CD4-positive, alpha-beta T cell (primary cell): ENCODE measurements at regions not wholly inside any gene's neighbourhood (a gene's known extent, or its start where the extent isn't known, plus 50 kb on each side); places are given as distances from the start of the nearest gene placed in this dataset.

Experiments used
- ATAC-seq: fragments of 200-7000 bp; cut with Tn5 transposase; one replicate; pipeline ENCODE4 v1.10.0; 2022; ENCODE audit warnings: mild to moderate bottlenecking; ENCODE audit not compliant: poor library complexity
- CTCF ChIA-PET: fragments of 350-600 bp; sonication (Branson Sonifier 250); formaldehyde crosslinking; loops from one replicate; lab custom pipeline; 2021; ENCODE audit warnings: antibody characterized with exemption, inconsistent platforms; lab: Charles Lee
- POLR2A ChIA-PET: fragments of 350-600 bp; sonication (Branson Sonifier 250); formaldehyde crosslinking; loops from one replicate; lab custom pipeline; 2021; ENCODE audit warnings: antibody characterized with exemption, inconsistent platforms; lab: Charles Lee
- DNase-seq, 14 experiments: peaks; one replicate each; pipeline ENCODE4 v3.0.0-alpha.2; 2013 to 2020; ENCODE audit warnings: mixed read lengths in 2 of 14
- H3K27ac ChIP-seq, 2 donors: one replicate each; pipeline versions ENCODE4 v1.5.1 to v1.7.0; 2013; ENCODE audit warnings: low read length in 2 of 2, low read depth in 1 of 2, mild to moderate bottlenecking in 1 of 2
- H3K27me3 ChIP-seq, 2 experiments: 1 replicate in 1 of 2; 2 replicates in 1 of 2; pipeline versions ENCODE4 v1.6.1 to v1.7.0; 2013; ENCODE audit warnings: low read length in 2 of 2, control low read depth in 1 of 2, mild to moderate bottlenecking in 1 of 2, moderate library complexity in 1 of 2; ENCODE audit not compliant: insufficient read depth in 2 of 2, control insufficient read depth in 1 of 2
- H3K36me3 ChIP-seq: one replicate; pipeline ENCODE4 v1.6.1; 2013; ENCODE audit warnings: low read length, control low read depth; ENCODE audit not compliant: insufficient read depth
- H3K4me1 ChIP-seq: one replicate; pipeline ENCODE4 v1.6.1; 2013; ENCODE audit warnings: low read length, control low read depth; ENCODE audit not compliant: insufficient read depth
- H3K4me3 ChIP-seq: one replicate; pipeline ENCODE4 v1.5.1; 2013; ENCODE audit warnings: mild to moderate bottlenecking, low read length, moderate library complexity
- H3K9me3 ChIP-seq, 2 experiments: 1 replicate in 1 of 2; 2 replicates in 1 of 2; pipeline versions ENCODE4 v1.6.1 to v1.7.0; 2013; ENCODE audit warnings: low read length in 2 of 2, mild to moderate bottlenecking in 2 of 2, control low read depth in 1 of 2, moderate library complexity in 1 of 2; ENCODE audit not compliant: control insufficient read depth in 1 of 2, insufficient read depth in 1 of 2
- H3K27ac Mint-ChIP-seq: one replicate; pipeline ENCODE4 v1.8.0; 2020; ENCODE audit warnings: mixed read lengths
- H3K27me3 Mint-ChIP-seq: one replicate; pipeline ENCODE4 v1.8.0; 2021; ENCODE audit warnings: mixed read lengths
- H3K36me3 Mint-ChIP-seq: one replicate; pipeline ENCODE4 v1.8.0; 2021; ENCODE audit warnings: low read depth, mixed read lengths
- H3K4me1 Mint-ChIP-seq: one replicate; pipeline ENCODE4 v1.8.0; 2021; ENCODE audit warnings: low read depth, mixed read lengths
- H3K4me3 Mint-ChIP-seq: one replicate; pipeline ENCODE4 v1.8.0; 2020; ENCODE audit warnings: mild to moderate bottlenecking, mixed read lengths
- H3K9me3 Mint-ChIP-seq: one replicate; pipeline ENCODE4 v1.8.0; 2020; ENCODE audit warnings: mixed read lengths
- CTCF ChIP-seq: fragments of 200-600 bp; IDR thresholded peaks from one replicate; pipeline ENCODE4 v1.8.0; 2022; ENCODE audit warnings: antibody characterized with exemption, mild to moderate bottlenecking
- intact Hi-C, 2 experiments: fragments of 100-400 bp; cut with DNase I in 1 of 2; cut with micrococcal nuclease in 1 of 2; formaldehyde crosslinking; loops; one replicate each; pipeline versions ENCODE4 v1.15.1 to v1.9.0; 2023 to 2025; cut with DNase I, micrococcal nuclease

- peaks cover 0 to 6% of the 10 kb centered on the region in 2 experiments for H3K9me3 ChIP-seq
- Mint-ChIP-seq H3K27ac (no peak overlapping the region), H3K9me3 (no peaks in the 10 kb centered on the region), H3K36me3 (no peaks in the 10 kb centered on the region), H3K4me3 (no peak overlapping the region), H3K27me3 (no peaks in the 10 kb centered on the region), H3K4me1 (no peaks in the 10 kb centered on the region)
- DNase-seq, result no peak
- TF ChIP-seq CTCF, result no peak
- no peaks in the 10 kb centered on the region for H3K36me3 ChIP-seq
- no peaks in the 10 kb centered on the region for H3K4me1 ChIP-seq
- no peak overlapping the region for H3K4me3 ChIP-seq
- no peaks in the 10 kb centered on the region for H3K27me3 ChIP-seq
- intact Hi-C loops, result no loop called here
- no peak for ATAC-seq
- ChIA-PET POLR2A (no interaction called here), CTCF (no interaction called here)
- no peak overlapping the region for H3K27ac ChIP-seq
Observed at GRCh38 chr9:115349542-115349941, 231.6 kb upstream of the TNC start.

DNA sequence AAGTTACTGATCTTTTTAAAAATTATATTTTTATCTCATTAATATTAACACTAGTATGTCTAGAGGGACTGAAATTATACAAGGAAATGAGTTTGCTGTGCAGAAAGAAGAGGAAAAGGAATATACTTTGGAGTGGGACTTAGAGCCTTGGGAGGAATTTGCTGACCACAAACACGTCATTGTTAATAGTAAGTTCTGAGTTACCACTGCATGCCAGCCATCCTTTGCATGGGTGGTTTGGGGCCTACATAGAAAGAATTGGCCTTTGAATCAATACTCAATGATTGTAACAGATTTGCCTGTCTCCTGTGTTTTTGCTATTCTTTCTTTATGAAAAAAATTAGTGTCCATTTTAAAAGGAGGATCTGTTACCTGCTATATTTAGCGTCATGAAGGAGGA is 232.6 kb upstream of the TNC start:
- no peaks in the 10 kb centered on the region for H3K27me3 ChIP-seq
- no peaks in the 10 kb centered on the region for H3K36me3 ChIP-seq
- Mint-ChIP-seq H3K27ac (no peak overlapping the region), H3K9me3 (no peaks in the 10 kb centered on the region), H3K4me3 (no peak overlapping the region), H3K27me3 (no peaks in the 10 kb centered on the region), H3K36me3 (no peaks in the 10 kb centered on the region), H3K4me1 (no peaks in the 10 kb centered on the region)
- ChIA-PET POLR2A (no interaction called here), CTCF (no interaction called here)
- peaks cover 0 to 6% of the 10 kb centered on the region in 2 experiments for H3K9me3 ChIP-seq
- H3K4me1 ChIP-seq, result no peaks in the 10 kb centered on the region
- TF ChIP-seq CTCF, result no peak
- no peak overlapping the region for H3K4me3 ChIP-seq
- ATAC-seq (no peak), DNase-seq (no peak)
- H3K27ac ChIP-seq, result no peak overlapping the region
- intact Hi-C loops, result no loop called here

DNA sequence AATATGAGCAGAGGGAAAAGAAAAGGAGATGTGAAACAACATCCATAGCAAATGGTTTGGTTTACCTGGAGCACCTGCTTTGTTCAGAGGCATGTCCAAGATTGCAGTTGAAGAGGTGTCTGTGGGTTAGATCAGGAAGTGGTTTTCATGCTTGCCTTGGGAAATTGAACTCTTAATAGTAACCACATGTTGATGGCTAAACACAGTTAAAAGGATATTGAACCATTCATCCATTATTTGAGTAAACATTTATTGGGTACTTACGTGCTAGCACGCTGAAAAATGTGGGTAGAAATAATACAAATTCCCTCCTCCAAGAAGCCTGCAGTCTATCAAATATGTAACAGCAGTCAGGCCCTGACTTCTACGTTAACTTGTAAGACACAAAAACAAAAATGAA is 235.7 kb upstream of the TNC start:
- H3K27ac ChIP-seq, result no peak overlapping the region
- no peaks in the 10 kb centered on the region for H3K27me3 Mint-ChIP-seq
- CTCF ChIA-PET, result no interaction called here

More for the DNA sequence above, 235.7 kb upstream of the TNC start:
- no peak for TF ChIP-seq CTCF
- intact Hi-C loops, result no loop called here
- ATAC-seq, result no peak
- no peak for DNase-seq
- Mint-ChIP-seq H3K9me3 (no peaks in the 10 kb centered on the region), H3K4me1 (no peaks in the 10 kb centered on the region), H3K36me3 (no peaks in the 10 kb centered on the region), H3K27ac (no peak overlapping the region), H3K4me3 (no peak overlapping the region)
- Histone ChIP-seq H3K4me3 (no peak overlapping the region), H3K4me1 (no peaks in the 10 kb centered on the region), H3K36me3 (no peaks in the 10 kb centered on the region), H3K27me3 (no peaks in the 10 kb centered on the region), H3K9me3 (no peaks in the 10 kb centered on the region)
- POLR2A ChIA-PET, result no interaction called here
